MG63 (cell line): ENCODE measurements at regions not wholly inside any gene's neighbourhood (a gene's known extent, or its start where the extent isn't known, plus 50 kb on each side); places are given as distances from the start of the nearest gene placed in this dataset.

ENCODE experiments used
- DNase-seq: peaks from one replicate; pipeline ENCODE4 v3.0.0-alpha.2; 2020
- H3K27me3 ChIP-seq: fragments of 250-450 bp; sonication (Bioruptor Pico); 2 replicates; pipeline ENCODE4 v1.5.1; 2020; ENCODE audit warnings: mild to moderate bottlenecking, moderate library complexity
- H3K36me3 ChIP-seq: fragments of 250-450 bp; sonication (Bioruptor Pico); 2 replicates; pipeline ENCODE4 v1.5.1; 2020; ENCODE audit warnings: mild to moderate bottlenecking, moderate library complexity
- H3K4me3 ChIP-seq: fragments of 250-450 bp; sonication (Bioruptor Pico); 2 replicates; pipeline ENCODE4 v1.5.1; 2020; ENCODE audit warnings: mild to moderate bottlenecking, moderate library complexity
- H3K9me3 ChIP-seq: fragments of 250-450 bp; sonication (Bioruptor Pico); 2 replicates; pipeline ENCODE4 v1.5.1; 2020; ENCODE audit warnings: mild to moderate bottlenecking, moderate library complexity

DNA sequence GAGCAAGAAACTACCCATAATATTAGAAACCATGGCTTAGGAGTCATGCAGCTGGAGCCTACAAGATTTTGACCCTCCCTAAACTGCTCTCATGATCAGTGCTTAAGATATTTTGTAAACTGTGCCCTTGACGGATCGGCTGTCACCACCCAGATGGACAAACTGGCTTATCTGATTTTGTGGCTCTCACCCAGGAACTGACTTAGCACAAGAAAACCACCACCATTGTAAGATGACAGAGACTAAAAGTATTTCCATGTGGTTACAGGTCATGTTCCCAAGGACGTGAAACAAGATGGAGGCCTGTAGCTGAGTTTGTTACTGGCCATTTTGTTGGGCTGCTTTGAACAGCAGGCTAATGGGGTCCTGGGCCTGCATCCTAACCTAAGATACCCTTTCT is 940.9 kb downstream of the OTOL1 start:
- no peaks in the 10 kb centered on the region for H3K27me3 ChIP-seq
- DNase-seq: no peak
- H3K9me3 ChIP-seq: no peaks in the 10 kb centered on the region
- no peak overlapping the region for H3K4me3 ChIP-seq
- no peaks in the 10 kb centered on the region for H3K36me3 ChIP-seq

DNA sequence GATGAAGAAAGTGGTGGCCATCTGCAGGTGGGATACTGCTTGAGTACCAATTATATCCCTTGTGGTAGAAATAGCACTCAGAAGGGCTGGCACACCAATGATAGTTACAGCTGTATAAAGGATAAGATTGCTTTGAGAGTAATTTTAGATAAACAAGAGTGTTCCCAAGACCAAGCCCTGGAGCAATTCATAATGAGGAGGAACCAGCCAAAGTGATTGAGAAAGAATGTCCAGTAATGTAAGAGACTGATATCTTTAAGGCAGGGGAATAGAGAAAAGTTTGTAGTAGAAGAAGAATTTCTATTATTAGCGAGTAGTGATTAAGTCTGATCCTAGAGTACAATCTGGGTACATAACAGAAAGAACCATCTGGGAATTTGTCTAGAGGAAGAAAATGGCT is 945.1 kb downstream of the OTOL1 start:
- Histone ChIP-seq H3K27me3 (no peaks in the 10 kb centered on the region), H3K9me3 (no peaks in the 10 kb centered on the region), H3K4me3 (no peak overlapping the region), H3K36me3 (no peaks in the 10 kb centered on the region)
- no peak for DNase-seq

DNA sequence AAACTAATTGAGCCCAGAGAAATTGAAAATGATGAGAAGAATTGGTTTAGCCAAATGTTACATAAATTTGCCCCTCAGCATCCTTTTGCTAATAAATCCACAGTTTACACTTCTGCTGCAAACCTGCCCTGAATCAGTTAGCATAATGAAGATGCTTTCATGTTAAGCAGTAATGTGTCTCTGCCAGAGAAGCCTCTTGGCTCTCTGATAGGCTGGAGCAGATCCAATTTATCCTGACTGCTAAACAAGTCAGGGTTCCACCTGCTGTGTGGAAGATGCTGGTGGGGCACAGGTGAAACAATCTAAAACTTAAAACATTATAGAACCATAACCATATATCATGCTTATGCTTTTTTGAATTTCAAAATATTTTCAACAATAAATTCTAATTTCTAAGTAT is 946.8 kb downstream of the OTOL1 start:
- Histone ChIP-seq H3K27me3 (no peaks in the 10 kb centered on the region), H3K4me3 (no peak overlapping the region), H3K36me3 (no peaks in the 10 kb centered on the region), H3K9me3 (no peaks in the 10 kb centered on the region)
- no peak for DNase-seq

DNA sequence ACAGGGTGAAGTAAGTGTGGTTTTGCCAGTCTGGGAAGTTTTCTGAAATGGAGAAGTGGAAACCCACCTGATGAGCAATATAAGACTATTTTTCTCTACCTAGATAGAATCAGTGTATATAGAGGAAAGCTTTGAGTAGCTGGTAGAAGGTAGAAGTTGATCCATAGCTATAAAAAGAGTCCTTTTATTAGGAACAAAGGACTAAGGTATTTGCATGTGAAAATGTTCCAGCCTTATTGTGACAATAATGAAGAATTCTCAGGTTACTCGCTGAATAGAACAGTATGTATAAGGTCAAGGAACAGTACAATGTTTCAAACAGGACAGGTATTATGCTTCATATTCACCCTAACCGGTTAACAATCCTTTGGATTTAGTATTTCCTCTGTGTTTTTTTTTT is 972.2 kb downstream of the OTOL1 start:
- Histone ChIP-seq H3K9me3 (no peaks in the 10 kb centered on the region), H3K36me3 (no peaks in the 10 kb centered on the region), H3K4me3 (no peak overlapping the region), H3K27me3 (no peaks in the 10 kb centered on the region)
- DNase-seq: no peak

DNA sequence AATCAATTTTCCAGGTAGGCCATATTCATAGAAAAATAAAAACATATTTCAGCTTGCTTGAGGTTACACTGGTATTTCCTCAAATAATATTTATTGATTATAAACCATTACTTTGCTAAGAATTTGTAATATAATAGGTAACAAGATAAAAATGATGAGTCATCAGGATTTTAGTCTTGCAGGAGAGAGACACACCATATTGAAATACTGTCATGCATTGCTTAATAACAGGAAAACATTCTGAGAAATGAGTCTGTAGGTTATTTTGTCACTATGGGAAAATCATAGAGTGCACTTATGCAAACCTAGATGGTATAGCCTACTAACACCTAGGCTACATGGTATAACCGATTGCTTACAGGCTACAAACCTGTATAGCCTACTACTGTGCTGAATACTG is 990.5 kb downstream of the OTOL1 start:
- H3K27me3 ChIP-seq: no peaks in the 10 kb centered on the region

DNA sequence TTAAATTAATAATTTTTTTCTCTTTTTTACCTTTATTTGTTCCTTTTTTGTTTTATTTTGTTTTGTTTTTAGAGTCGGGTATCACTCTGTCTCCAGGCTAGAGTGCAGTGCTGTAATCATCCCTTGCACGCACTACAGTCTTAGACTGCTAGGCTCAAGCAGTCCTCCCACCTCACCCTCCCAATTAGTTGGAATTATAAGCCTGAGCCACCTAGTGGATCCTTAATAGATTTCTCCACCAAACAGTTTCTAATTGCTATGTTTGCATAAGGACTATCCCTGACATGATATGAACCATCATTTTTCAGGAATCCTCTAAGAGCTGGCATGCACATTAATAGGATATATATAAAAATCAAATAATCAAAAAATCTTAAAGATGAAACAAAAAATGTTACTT is 993.2 kb downstream of the OTOL1 start:
- Histone ChIP-seq H3K9me3 (no peaks in the 10 kb centered on the region), H3K4me3 (no peak overlapping the region), H3K36me3 (no peaks in the 10 kb centered on the region), H3K27me3 (no peaks in the 10 kb centered on the region)
- no peak for DNase-seq

More for the DNA sequence above, 990.5 kb downstream of the OTOL1 start:
- DNase-seq: no peak
- H3K36me3 ChIP-seq: no peaks in the 10 kb centered on the region
- H3K4me3 ChIP-seq: no peak overlapping the region
- H3K9me3 ChIP-seq: no peaks in the 10 kb centered on the region

DNA sequence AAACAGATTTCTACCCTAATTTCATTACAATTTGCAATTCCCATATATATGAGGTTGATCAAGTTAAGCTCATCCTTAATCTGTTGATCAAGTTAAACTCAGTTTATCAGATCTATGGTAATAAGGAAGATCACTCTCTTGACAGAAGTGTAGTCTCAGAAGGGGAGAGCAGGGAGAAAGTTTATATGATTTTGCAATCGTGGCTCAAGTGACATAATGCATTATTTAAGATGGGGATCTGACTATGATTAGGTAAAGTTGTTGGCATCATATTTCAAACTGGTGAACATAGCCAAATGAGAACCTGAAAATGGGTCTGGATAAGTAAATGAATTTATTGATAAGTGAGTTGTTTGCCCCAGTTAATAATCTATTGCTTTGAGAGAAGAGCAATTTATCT is 995.3 kb downstream of the OTOL1 start:
- Histone ChIP-seq H3K27me3 (no peaks in the 10 kb centered on the region), H3K36me3 (no peaks in the 10 kb centered on the region), H3K9me3 (no peaks in the 10 kb centered on the region), H3K4me3 (no peak overlapping the region)
- DNase-seq: no peak

DNA sequence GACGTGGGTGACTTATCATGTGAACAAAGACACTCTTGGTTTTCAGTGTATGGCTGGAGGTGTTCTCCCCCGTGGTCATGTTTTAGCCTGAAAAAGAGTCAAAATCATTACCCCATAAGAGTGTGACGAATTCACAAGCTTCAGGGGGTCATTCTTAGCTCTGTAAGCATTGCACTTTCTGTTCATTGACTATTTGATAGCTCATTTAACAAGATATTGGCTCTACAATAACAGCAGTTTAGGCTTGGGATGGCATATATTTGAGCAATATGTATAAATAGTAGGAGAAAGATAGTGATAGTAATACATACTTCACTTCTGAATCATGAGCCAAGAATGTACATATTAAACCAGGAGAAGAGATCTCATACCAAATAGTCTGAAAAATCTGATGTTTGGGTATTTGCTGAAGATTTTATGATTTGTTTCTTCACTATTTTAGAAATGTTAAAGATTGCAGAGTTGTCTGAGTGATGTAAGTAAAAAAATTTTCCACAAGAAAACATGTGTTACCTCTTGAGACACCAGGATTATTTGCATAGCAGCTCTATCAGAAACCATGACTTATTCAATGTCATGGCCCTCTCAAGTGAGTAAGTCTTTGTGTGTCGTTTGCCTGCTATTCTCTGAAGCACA is 996.0 kb downstream of the OTOL1 start:
- H3K36me3 ChIP-seq: no peaks in the 10 kb centered on the region
- no peak for DNase-seq
- H3K9me3 ChIP-seq: no peaks in the 10 kb centered on the region
- H3K4me3 ChIP-seq: no peak overlapping the region
- H3K27me3 ChIP-seq: no peaks in the 10 kb centered on the region

DNA sequence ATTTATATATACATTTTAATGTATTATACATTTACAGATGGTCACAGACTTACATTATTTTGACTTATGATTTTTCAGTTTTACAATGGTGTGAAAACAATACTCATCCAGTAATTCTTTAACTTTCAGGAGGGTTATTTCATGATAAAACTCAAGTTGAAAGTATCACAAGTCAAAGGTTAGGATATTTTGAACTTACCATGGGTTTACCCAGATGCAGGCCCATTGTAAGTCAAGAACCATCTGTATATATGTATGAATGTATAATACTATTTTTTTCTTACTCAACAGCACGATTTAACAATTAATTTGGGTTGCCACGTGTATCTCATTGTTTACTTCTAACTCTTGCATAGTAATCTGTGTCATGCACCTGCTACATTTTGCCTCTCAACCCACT is 1002.0 kb downstream of the OTOL1 start:
- no peak overlapping the region for H3K4me3 ChIP-seq
- H3K36me3 ChIP-seq: no peaks in the 10 kb centered on the region
- H3K27me3 ChIP-seq: no peaks in the 10 kb centered on the region
- no peaks in the 10 kb centered on the region for H3K9me3 ChIP-seq
- no peak for DNase-seq

DNA sequence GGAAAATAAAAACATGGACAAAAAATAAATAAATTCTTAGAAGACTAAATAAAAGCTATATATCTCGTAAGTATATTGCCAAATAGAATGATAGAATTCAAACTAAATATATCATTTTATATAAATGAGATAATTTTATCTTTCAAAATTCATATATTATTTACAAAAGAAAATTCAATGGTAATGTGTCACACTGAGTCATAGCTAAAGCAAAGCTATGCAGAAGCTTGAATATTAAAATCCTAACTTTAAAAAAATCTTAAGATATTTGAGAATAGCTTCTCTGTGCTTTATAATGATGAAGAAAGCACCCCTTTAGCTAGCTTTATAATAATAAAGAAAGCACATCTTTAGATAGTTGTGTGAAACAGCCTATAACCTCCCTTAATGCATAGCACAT is 1010.8 kb downstream of the OTOL1 start:
- Histone ChIP-seq H3K27me3 (no peaks in the 10 kb centered on the region), H3K4me3 (no peak overlapping the region), H3K36me3 (no peaks in the 10 kb centered on the region), H3K9me3 (no peaks in the 10 kb centered on the region)
- no peak for DNase-seq

DNA sequence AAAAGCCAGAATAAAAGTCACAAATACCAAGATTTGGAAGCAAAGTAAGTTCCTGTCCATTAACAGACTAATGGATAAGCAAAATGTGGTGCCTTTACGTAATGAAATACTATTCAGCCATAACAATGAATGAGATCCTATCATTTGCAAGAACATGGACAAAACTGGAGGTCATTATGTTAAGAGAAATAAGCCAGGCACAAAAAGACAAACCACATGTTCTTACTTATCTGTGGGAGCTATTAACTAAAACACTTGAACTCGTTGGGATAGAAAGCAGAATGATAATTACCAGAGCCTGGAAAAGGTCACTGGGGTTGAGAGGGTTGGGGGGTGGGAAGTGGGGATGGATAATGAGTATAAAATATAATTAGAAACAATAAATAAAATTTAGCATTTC is 1015.9 kb downstream of the OTOL1 start:
- Histone ChIP-seq H3K27me3 (no peaks in the 10 kb centered on the region), H3K4me3 (no peak overlapping the region), H3K9me3 (no peaks in the 10 kb centered on the region), H3K36me3 (no peaks in the 10 kb centered on the region)
- no peak for DNase-seq

DNA sequence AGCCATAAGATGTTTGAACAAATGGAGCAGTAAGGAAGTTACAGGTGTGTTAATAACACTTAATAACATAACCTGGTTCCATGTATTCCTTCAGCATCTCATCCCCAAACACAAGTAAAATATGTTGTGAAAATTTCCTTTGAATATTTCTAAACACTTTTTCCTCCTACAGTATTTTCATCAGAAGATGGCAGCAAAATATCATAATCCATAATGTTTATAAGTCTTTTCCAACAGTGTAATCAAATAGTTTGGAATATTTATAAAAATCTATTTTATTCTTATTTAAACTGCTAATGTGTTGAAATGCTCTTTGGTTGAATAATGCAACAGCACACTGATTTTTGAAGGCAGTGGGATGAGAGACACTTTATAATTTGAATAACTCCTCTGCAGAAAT is 1020.5 kb downstream of the OTOL1 start:
- no peak for DNase-seq
- H3K9me3 ChIP-seq: no peaks in the 10 kb centered on the region
- H3K4me3 ChIP-seq: no peak overlapping the region
- H3K27me3 ChIP-seq: no peaks in the 10 kb centered on the region
- no peaks in the 10 kb centered on the region for H3K36me3 ChIP-seq

DNA sequence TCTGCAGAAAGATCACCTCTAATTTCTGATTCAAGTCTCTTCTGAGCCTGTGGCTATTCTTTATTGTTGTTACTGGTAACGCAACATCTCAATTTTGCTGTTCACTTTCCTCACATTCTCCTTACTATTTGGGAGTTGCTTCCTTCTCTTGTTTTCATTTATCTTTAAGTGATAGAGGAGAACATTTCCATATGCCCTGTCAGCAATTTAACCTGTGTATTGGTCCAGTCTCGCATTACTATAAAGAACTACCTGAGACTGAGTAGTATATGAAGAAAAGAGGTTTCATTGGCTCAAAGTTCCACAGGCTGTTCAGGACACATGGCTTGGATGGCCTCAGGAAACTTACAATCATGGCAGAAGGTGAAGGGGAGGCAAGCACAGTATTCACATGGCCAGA is 1025.1 kb downstream of the OTOL1 start:
- Histone ChIP-seq H3K4me3 (no peak overlapping the region), H3K27me3 (no peaks in the 10 kb centered on the region), H3K36me3 (no peaks in the 10 kb centered on the region), H3K9me3 (no peaks in the 10 kb centered on the region)
- DNase-seq: no peak

DNA sequence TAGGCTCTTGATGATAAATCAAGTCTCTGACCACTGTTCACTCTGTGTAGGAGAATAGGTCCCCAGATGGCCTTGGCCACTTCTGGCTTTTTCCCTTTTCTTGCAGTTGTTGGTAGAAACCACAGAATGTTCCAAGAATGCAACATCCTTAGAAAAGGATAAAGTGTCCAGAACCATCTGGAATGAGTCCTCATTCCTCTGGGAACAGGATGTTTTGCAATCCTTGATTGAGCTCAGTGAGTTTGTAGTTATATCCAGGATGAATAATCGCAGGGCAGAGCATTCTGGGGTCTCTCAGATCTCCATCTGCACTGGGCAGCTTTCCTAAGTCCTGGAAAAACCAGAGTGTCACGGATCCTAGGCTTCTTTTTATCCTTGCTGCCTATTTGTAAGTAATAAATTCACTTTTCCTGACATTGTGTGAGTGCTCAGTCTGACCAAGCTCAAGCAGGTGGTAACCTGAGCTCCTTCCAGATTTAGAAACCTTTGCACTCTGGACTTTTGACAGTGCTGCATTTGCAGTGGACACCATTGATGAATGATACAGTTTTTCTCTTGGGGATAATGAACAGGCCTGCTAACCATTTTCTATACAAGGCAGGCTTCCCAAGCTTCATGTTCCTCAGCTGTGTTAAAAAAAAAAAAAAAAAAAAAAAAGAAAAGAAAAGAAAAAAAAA is 1028.6 kb downstream of the OTOL1 start:
- DNase-seq: no peak
- Histone ChIP-seq H3K4me3 (no peak overlapping the region), H3K27me3 (no peaks in the 10 kb centered on the region), H3K36me3 (no peaks in the 10 kb centered on the region), H3K9me3 (no peaks in the 10 kb centered on the region)

DNA sequence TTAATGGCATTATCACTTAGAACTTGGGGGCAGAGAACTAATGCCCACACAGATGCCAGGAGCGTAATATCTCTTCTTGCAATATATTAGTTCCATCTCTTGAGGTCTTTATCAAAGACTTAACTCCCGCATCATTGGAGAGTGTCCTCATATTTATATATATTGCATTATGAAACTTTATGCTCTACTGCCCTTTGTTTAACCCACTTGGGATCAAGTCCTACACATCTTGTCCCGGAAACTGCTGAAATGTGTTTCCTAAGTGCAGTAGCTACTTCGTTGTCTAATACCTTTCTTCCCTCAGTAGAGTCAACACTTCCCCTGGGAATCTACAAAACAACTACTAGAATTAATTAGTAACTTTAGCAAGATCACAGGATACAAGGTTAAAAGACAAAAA is 1029.2 kb downstream of the OTOL1 start:
- H3K27me3 ChIP-seq: no peaks in the 10 kb centered on the region
- no peaks in the 10 kb centered on the region for H3K9me3 ChIP-seq
- no peak for DNase-seq
- no peak overlapping the region for H3K4me3 ChIP-seq
- no peaks in the 10 kb centered on the region for H3K36me3 ChIP-seq

DNA sequence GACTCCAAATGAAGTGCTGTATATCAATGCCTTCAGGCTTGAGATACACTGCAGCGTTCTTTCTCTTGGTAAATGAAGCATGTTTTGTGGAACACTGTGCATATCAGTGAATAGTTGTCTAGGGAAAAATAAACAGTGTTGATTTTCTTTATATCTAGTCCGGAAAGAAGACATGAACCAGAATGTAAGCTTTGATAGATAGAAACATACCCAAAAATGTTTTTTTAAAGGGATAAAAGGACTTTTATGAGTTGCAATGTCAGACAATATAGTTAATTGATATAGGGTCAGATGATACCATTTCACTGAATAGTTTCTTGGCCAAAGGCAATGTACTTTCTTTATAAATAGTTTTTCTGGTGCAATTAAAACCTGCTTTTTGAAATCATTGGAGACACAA is 1037.8 kb downstream of the OTOL1 start:
- H3K9me3 ChIP-seq: no peaks in the 10 kb centered on the region
- no peak overlapping the region for H3K4me3 ChIP-seq
- no peaks in the 10 kb centered on the region for H3K36me3 ChIP-seq
- H3K27me3 ChIP-seq: no peaks in the 10 kb centered on the region
- DNase-seq: no peak

DNA sequence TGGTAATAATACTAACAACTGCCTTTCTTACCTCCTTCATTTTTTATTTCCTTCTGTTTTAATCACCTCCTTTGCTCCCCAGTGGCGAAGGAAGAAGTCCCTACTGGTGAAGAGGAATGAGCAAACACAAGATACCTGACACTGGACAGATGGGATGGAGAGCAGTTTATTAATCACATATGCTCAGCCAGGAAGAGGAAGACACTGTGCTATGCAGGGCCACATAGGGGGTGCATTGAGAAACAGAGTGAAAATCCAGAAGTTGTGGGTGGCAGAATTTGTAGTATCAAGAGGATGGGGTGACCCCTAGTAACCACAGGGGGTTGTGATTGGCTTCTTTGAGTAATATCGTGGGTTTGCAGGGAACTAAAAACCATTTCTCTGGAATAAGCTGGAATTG is 1041.9 kb downstream of the OTOL1 start:
- Histone ChIP-seq H3K4me3 (no peak overlapping the region), H3K27me3 (no peaks in the 10 kb centered on the region), H3K9me3 (no peaks in the 10 kb centered on the region), H3K36me3 (no peaks in the 10 kb centered on the region)
- no peak for DNase-seq

DNA sequence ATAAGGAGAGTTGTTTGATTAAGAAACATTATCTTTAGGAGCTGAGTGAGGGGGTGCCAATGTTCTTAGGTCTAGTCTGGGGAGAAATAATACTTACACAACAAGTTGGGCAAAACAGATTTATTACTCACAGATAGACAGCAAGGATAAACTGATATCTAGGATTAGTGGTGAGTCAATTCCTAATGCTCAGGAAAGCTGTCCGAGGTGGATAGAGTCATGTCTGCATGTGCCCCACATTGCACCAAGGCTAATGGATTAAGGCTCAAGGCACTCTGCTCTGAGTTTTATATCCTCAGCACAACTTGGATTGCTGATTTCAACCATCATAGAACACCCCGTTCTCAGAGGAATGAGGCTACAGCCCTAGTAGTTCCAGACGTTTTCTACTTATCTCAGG is 1042.3 kb downstream of the OTOL1 start:
- Histone ChIP-seq H3K4me3 (no peak overlapping the region), H3K27me3 (no peaks in the 10 kb centered on the region), H3K36me3 (no peaks in the 10 kb centered on the region), H3K9me3 (no peaks in the 10 kb centered on the region)
- DNase-seq: no peak
